ENCODE measurements at regions not wholly inside any gene's neighbourhood (a gene's known extent, or its start where the extent isn't known, plus 50 kb on each side); places are given as distances from the start of the nearest gene placed in this dataset.

DNA sequence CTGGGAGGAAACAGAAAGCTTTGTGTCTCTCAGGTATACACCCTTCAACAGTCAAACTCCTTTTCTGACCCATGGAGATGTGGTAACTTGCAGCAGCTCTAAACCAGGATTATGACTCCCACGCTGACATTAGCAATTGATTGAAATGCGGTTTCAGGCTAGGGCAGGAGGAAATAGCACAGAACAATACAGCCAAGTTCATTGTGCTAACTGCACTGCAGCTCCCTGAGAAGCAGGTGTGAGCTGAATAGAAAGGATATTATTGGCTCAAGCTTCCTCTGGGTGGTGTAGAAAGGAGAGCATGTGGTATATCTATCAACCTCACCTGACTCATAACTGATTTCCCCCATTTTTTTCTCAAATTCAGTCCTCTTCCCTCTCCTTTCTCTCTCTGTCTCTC, 612.3 kb upstream of the BTBD3 start:
- DNase-seq (ENCODE audit: low spot score) = no peak

DNA sequence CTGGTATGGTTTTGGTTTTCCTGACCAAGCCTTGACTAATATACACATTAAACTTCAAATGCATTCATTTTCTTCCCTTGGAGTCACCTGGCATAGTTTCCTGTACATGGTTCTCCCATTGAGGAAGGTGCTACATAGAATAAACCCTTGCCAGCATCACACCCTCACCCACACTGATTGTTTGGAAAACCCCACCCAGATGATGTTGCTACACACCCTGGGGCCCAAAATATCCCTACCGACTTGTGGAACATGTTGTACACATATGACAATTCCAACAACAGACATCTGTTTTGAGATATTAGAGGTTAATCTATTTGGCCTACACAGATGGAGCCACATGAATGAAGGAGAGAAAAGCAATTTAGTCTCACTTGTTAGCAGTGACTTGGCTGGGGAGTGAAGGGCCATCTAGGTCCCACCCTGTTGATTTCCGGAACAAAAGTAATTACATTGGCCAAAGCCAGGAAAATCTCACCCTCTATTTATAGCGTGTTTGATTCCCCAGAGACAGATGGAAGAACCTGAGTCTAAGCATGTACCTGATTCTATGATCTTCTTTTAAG, 606.0 kb upstream of the BTBD3 start:
- DNase-seq (ENCODE audit: low spot score) = no peak

DNA sequence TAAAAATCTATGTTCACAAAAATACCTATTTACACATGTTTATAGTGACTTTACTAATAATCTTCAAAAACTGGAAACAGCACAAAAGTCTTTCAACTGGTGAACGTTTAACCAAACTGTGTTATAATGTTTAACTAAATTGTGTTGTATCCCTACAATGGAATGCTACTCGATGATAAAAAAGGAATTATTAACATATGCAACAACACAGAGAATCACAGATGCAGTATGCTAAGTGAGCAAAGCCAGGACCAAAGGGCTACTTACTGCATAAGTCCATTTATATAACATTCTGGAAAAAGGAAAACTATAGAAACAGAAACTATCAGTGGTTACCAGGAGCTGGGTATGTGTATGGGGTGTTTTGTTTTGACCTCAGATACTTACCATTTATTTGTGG, 602.2 kb upstream of the BTBD3 start:
- DNase-seq (ENCODE audit: low spot score) = no peak

DNA sequence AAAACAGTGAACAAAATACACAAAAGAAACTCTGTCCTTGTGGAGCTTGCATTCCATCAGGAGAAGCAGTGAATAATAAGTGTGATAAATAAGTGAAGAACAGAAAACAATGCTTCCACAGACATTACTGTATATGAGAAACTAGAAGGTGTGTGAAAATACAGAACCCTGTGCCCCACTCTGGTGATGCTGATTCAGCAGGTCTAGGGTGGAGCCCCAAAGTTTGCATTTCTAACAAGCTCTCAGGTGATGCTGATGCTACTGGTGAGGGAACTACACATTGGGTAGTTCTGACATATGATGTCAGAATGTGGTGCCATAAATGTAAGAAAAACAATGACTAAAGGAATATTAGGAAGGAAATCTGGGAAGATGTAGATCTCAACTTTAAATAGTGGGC, 601.4 kb upstream of the BTBD3 start:
- DNase-seq (ENCODE audit: low spot score) = no peak

DNA sequence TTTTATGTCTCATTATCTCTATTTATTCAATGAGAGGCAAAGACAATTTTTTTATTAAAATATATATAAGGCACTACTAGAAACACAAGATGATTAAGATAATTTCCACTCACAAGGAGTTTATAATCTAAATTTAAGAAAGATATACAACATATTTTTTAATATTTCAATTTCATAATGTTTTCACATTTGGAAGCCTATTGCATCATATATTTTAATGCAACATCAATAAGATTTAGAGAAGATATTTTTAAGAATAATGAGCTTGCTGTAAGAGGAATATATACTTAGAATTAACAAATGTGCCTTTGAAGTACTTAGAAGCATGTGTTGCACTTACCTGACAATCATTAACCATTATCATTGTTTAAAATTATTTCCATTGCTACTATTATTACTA, 597.7 kb upstream of the BTBD3 start:
- DNase-seq (ENCODE audit: low spot score) = no peak

DNA sequence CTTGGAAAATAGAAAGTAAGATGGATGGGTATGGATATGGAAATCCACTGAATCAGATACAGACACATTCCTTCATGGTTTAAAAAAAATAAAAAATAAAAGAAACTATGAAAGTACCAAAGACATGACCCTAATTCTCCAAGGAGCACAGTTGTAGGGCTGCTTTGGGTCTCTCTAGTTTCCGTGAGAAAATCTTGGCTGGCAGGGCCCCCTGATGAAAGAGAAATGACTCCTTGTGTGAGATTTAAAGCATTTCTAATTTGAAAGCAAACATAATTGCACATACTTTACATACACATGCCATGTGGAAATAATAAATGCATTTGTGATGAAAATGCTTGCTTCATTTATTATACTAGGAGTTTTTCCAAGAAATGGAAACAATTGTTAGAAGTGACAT, 593.9 kb upstream of the BTBD3 start:
- no peak for DNase-seq (ENCODE audit: low spot score)

DNA sequence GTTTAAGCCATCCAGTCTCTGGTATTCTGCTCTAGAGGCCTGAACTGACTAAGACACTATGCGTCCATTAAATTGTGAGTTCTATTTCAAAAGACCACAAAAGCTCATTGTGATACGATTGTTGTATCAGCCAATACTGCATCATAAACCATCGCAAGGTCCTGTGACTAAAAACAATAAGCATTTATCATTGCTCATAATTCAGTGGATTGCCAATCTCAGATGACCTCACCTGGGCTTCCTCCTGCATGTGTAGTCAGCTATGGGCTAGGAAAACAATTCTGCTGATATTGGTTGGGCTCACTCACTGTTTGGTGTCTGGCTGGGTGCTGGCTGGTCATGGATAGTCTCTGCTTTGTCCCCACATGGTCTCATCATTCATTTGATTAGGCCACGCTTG, 592.7 kb upstream of the BTBD3 start:
- DNase-seq (ENCODE audit: low spot score) = no peak

DNA sequence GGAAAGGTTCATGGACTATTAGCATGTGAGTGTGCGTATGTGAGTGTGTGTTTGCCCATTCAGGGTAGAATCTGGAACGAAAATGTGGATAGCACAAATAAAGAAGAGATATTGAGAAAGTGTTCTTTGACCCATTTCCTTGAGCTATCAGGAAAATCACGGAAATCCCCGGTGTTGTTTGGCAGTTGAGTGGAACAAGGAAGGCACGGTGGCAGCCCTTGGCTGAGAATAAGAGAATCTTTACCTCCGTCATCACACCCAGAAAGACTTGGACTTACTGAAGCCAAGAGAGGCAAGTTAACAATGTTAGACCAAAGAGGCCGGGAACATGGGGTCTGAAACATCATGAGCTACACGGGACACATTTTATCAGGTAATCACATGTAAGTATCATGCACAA, 588.9 kb upstream of the BTBD3 start:
- DNase-seq (ENCODE audit: low spot score) = no peak

DNA sequence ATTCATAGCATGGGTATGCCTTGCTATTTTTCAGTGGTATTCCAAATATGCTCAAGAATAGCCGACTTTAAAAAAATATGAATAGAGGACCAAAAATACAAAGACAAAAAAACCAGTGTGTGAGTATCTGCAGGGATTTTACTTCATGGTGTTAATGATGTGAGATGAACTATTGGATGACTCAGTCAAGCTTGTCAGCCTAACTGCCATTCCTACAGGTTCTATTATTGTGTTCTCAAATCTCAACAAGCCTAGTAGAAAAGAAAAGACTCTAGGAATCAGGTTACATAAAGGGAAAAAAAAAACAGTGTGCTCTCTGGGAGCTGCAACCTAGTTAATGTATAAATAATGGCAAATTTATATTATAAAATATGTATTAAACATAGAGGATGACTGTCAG, 588.4 kb upstream of the BTBD3 start:
- DNase-seq (ENCODE audit: low spot score) = no peak

DNA sequence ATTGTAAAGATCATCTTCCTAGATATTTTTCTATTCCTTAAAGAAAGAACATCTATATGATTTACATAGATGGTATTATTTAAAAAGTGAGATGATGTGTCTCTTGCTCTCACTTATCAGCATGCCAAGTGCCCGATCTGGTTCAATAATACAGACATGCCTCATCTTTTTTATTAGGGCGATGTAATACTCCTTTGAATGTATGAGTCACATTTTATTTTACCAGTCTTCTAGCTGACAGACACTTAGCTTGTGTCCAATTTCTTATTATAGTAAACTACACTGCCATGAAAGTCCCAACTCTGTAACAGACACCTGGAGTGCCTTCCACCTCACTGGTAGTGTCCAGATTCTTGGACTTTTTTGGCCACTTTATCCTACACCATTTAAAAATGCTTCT, 586.6 kb upstream of the BTBD3 start:
- DNase-seq (ENCODE audit: low spot score) = no peak

DNA sequence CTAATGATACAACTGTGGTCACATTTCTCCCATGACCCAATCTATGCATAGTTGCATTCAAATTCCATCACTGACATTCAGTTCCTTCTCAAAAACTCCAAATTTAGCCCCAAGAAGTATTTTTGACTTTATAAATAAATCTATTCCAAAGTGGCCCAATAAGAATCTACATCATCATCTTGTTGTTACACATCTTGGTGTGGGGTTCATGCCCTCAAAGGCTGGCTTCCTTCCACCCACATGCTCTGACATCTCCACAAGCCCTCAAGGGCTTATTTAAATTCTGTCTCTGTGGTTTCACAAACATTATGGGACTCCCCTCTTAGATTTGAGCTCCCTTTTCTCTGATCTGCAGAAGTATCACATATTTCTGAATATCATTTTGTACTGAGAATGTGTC, 585.3 kb upstream of the BTBD3 start:
- no peak for DNase-seq (ENCODE audit: low spot score)

DNA sequence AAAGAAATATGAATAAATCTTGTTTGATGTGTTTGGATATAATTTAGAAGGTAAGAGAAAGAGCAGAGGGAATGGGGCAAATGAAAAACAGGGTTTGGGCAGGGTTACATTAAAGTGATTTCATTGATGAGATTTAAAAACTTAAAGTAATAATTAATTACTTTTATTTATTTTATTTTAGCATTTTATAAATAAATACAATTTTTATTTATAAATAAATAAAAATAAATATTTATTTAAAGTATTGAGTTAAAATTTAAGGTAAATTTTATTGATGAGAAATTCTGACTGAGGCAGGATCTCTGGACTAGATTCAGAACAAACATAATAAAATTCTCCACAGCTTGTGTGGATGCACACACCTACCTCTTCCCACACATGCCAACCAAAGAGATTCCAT, 584.1 kb upstream of the BTBD3 start:
- DNase-seq (ENCODE audit: low spot score) = no peak

DNA sequence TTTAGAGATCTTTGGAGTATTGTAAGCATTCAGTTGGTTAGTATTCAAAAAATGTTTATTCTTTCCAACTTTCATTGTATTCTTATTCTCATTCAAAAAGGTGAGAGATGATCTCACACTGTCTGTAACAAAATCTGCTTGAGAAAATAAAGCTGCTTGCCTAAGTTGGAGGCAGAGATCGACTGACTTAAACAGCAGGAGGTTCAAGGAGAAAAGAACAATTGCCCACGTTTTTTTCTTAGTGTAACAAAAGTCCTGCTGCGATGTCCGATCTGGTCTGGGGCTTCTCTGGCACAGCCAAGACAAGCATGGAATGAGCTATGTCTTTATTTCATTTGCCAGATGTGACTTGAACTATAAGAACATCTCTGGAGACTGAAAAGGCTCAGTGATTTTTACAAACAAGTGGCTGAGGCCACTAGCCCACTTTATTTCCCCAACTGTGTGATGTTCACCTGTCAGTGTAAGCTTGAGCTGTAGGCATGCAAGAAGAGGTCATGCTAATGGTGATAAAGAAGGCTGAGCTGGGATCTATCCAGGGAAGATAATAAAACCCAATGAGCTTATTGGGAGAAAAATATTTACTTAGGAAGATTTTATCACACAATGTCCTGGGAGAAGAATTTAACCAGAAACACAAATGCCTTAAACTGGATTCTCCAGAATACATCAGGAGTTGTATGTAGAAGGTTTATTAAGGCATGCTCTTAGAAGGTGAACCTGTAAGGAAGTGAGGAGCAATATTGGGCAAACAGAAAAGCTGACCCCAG, 580.1 kb upstream of the BTBD3 start:
- no peak for DNase-seq (ENCODE audit: low spot score)

DNA sequence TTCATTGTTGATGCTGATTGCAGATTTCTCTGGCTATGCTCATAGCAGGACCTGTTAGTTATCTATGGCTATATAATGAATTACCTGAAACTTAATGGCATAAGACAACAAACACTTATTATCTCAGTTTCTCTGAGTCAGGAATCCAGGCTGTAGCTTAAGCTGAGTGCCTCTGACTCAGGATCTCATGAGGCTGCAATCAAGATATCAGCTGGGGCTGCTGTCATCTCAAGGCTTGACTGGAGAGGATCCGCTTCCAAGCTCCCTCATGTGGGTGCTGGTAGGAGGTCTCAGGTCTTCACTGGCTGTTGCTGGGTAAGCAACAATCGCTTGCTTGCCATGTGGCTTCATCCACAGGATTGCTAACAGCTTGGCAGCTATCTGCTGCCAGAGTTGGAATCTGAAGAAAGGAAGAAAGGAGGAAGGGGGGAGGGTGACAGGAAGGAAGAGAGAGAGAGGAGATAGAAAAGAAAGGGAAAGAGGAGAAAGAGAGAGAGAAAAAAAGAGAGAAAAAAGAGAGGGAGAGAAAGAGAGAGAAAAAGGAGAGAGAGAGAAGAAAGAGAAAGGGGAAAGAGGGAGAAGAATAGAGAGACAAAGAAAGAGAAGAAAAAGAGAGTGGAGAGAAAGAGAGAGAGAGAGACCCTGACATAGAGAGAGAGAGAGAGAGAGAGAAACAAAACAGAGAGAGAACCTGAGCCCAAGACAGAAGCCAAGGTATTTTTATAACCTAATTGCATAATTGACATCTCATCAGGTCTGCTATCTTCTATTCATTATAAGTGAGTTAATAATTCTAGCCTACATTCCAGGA, 579.0 kb upstream of the BTBD3 start:
- no peak for DNase-seq (ENCODE audit: low spot score)

DNA sequence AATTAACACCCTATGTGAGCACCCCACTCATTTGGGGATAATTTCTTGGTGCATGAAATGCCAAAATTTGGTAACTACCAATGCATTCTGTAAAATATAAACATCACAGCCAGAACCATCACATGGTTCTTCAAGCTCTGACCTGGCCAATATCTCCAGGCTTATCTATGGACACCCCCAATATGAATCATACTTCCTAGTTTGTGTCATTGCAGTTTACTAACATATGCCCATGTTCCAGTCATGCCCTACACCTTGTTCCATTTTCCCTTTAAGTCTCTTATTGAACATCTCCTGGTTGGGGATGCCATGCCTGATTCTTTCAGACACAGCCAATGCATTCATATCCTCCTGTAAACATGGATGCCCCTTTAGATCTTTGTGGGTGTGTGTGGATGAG, 572.8 kb upstream of the BTBD3 start:
- no peak for DNase-seq (ENCODE audit: low spot score)

DNA sequence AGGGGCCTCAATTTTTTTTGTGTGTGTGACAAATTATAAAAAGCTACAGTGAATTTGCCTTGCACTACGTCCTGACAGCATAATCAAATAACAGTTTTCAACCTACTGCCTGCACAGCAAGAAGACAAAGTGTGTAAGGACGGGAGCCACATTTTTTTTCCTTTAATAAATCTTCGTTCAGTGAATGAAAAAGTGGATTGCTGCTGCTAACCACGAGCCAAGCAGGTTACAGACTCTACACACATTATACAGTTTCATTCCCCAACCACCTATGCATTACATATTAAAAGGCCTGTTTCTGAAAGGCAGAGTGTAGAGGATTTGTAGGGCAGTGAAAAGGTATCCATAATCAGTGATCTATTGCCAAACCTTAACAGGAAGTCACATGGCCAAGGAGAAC, 570.0 kb upstream of the BTBD3 start:
- DNase-seq (ENCODE audit: low spot score) = no peak

DNA sequence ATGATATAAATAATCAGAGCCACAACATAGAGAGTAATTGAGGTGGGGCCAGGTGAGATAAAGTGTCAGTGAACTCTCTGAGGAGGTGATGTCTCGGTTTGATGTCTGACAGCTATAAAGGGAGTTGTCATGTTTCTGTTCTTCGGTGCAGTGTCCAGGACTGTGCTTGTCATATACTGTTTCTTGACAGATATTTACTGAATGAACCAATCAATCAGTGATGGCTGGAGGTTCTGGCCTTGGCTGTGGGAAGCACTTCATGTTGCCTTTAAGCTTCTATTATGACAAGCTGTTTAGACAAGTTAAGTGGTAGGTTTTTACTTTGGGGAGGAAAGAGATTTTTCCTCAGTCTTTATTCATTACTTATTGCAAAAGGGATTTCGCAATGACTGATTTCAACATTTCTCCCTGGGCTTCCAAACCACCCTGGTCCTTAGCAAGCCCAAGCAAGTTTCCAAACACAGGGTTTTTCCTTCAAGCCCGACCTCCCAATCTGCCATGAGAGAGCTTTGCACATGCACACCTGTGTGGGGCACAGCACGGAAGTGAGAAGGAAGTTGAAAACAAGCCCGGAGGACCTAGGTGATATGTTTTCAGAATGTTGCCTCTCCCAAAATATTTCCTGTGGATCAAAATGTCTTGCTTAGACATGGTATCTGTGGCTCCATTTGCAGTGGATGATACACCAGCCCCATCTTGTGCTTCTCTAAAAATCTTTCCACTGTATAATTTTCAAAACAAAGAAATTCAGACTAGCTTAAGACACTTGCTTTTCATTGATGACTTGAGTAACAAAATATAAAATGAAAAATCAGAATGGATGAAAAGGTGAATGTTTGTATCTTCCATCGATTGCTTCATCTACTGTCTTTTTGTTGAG, 567.3 kb upstream of the BTBD3 start:
- no peak for DNase-seq (ENCODE audit: low spot score)

DNA sequence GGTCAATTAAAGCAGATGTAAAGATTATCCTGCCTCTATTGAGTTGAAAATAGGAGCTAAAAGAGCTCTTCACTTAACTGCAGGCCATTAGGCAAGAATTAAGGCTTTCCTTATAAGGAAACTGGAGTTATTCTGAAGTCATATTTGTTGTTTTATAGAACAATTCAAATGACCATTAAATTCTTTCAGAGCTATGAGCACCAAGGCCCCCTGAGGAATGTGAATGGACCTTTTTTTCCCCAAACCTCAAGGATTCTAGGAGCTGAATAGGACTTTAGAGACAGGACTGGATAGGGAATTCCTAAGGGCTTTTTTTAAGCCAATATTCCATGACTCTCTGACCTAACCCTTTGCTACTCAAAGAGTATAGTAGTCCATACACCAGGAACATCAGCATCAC, 565.7 kb upstream of the BTBD3 start:
- DNase-seq (ENCODE audit: low spot score) = no peak

DNA sequence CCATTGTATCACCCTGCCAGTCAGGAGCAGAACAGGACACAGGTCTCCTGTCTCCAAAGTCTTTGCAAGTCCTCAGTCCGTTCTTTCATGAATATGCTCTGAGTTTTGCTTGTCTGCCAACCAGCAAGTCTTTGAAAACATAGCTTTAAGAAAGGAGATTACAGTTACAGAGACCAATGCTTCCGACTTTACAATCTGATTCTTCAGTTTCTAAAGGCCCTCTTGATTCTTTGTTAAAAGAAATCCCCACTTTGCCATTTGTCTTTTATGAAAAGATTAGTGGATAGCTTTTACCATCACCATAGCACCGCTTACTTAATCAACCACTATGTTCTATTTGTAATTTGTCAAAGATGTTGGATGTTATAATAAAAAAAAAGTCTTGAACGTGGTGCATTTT, 562.8 kb upstream of the BTBD3 start:
- no peak for DNase-seq (ENCODE audit: low spot score)

DNA sequence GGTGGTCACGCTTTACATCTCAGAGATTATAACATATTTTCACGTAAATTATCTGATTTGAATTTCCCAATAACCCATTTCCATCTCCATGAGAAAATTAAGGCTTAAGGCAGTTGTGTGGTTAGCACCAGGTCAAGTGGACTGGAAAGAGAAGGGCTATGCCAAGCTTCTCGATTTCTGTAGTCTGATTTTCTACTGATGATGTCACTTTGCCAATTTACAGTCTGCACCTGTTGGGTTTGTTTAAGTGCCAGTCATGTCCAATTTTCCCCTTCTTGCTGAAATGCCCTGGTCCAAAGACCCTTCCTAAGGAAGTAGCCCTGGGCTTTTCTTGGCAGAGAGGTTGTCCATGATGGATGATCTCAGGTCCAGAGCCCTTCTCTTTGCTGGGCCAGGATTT, 562.3 kb upstream of the BTBD3 start:
- DNase-seq (ENCODE audit: low spot score) = no peak

DNA sequence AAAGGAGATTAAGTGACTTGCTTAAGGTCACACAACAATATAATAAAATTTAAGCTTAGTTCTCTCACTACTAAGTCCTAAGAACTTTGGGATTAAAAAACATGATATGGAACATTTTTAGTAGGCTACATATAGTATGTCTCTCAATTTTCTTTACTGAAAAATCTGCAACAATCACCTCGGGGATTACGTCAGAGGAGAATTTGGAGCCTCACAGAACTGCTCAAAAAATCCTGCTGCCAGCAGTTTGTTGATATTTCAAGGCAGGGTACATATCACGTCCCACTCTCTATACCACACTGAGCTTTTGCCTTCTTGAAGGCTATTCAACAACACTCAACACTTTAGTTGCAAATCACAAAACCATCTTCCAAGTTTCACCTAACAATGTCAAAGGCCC, 561.6 kb upstream of the BTBD3 start:
- DNase-seq (ENCODE audit: low spot score) = no peak

DNA sequence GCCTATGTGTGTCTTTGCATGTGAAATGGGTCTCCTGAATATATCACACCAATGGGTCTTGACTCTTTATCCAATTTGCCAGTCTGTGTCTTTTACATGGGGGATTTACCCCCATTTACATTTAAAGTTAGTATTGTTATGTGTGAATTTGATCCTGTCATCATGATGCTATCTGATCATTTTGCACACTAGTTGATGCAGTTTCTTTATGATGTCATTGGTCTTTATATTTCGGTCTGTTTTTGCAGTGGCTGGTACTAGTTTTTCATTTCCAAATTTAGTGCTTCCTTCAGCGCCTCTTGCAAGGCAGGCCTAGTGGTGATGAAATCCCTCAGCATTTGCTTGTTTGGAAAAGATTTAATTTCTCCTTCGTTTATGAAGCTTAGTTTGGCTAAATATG, 555.2 kb upstream of the BTBD3 start:
- no peak for DNase-seq (ENCODE audit: low spot score)

DNA sequence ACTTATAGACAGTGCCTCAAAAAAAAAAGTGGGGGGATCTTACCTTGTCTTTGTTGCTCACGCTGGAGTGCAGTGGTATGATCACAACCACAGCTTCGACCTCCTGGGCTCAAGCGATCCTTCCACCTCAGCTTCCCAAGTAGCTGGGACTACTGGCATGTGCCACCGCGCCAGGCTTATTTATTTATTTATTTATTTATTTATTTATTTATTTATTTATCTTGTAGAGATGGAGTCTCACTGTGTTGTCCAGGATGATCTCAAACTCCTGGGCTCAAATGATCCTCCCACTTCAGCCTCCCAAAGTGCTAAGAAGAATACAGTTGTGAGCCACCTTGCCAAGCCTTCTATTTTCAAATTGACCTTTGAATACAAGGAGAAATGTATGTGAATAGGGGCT, 553.0 kb upstream of the BTBD3 start:
- DNase-seq (ENCODE audit: low spot score) = no peak

All from hepatic stellate cell (primary cell).